Naive thymus-derived CD4-positive, alpha-beta T cell (primary cell): ENCODE measurements at regions not wholly inside any gene's neighbourhood (a gene's known extent, or its start where the extent isn't known, plus 50 kb on each side); places are given as distances from the start of the nearest gene placed in this dataset.
A peak's percentile ranks its signal among the peaks of the same experiment; 100 is the strongest.

ENCODE experiments used
- ATAC-seq: fragments of 150-1000 bp; cut with Tn5 transposase; 2 replicates; pipeline ENCODE4 v1.10.0; 2021; ENCODE audit warnings: mild to moderate bottlenecking, moderate library complexity
- CTCF ChIA-PET: fragments of 350-600 bp; sonication (Branson Sonifier 250); formaldehyde crosslinking; loops from one replicate; lab custom pipeline; 2021; ENCODE audit warnings: antibody characterized with exemption; lab: Charles Lee
- POLR2A ChIA-PET: fragments of 350-600 bp; sonication (Branson Sonifier 250); formaldehyde crosslinking; loops from one replicate; lab custom pipeline; 2021; ENCODE audit warnings: antibody characterized with exemption, inconsistent platforms; lab: Charles Lee
- DNase-seq, 9 donors: peaks; one replicate each; pipeline versions ENCODE4 v3.0.0 to v3.0.0-alpha.2; 2020 to 2022; ENCODE audit warnings: mixed read lengths in 1 of 9
- H3K27ac ChIP-seq: one replicate; pipeline ENCODE4 v1.7.0; 2013; ENCODE audit warnings: mild to moderate bottlenecking, low read depth, low read length, moderate library complexity
- H3K27me3 ChIP-seq, 2 donors: one replicate each; pipeline ENCODE4 v1.7.0; 2013; ENCODE audit warnings: low read length in 2 of 2, mild to moderate bottlenecking in 2 of 2, moderate library complexity in 2 of 2; ENCODE audit not compliant: control insufficient read depth in 2 of 2, insufficient read depth in 2 of 2
- H3K36me3 ChIP-seq, 3 experiments: 1 replicate in 2 of 3; 2 replicates in 1 of 3; pipeline ENCODE4 v1.7.0; 2013; ENCODE audit warnings: low read length in 3 of 3, mild to moderate bottlenecking in 3 of 3, moderate library complexity in 1 of 3; ENCODE audit not compliant: insufficient read depth in 3 of 3, control insufficient read depth in 2 of 3
- H3K4me1 ChIP-seq, 2 donors: one replicate each; pipeline ENCODE4 v1.7.0; 2013; ENCODE audit warnings: low read length in 2 of 2, mild to moderate bottlenecking in 2 of 2, moderate library complexity in 1 of 2; ENCODE audit not compliant: control insufficient read depth in 2 of 2, insufficient read depth in 2 of 2
- H3K4me3 ChIP-seq: 2 replicates; pipeline ENCODE4 v1.7.0; 2013; ENCODE audit warnings: mild to moderate bottlenecking, low read length
- H3K9me3 ChIP-seq, 3 experiments: 1 replicate in 2 of 3; 2 replicates in 1 of 3; pipeline ENCODE4 v1.7.0; 2013; ENCODE audit warnings: low read length in 3 of 3; ENCODE audit not compliant: control insufficient read depth in 2 of 3
- H3K27ac Mint-ChIP-seq, 9 donors: one replicate each; pipeline ENCODE4 v1.8.0; 2020 to 2022; ENCODE audit warnings: mixed read lengths in 9 of 9, mild to moderate bottlenecking in 8 of 9, moderate library complexity in 5 of 9, inconsistent platforms in 2 of 9
- H3K27me3 Mint-ChIP-seq, 5 donors: one replicate each; pipeline ENCODE4 v1.8.0; 2021 to 2022; ENCODE audit warnings: mixed read lengths in 5 of 5, mild to moderate bottlenecking in 1 of 5
- H3K36me3 Mint-ChIP-seq, 5 donors: one replicate each; pipeline ENCODE4 v1.8.0; 2020 to 2022; ENCODE audit warnings: mixed read lengths in 5 of 5, mild to moderate bottlenecking in 3 of 5, inconsistent platforms in 1 of 5
- H3K4me1 Mint-ChIP-seq, 7 donors: one replicate each; pipeline ENCODE4 v1.8.0; 2020 to 2022; ENCODE audit warnings: mixed read lengths in 7 of 7, mild to moderate bottlenecking in 3 of 7, inconsistent platforms in 1 of 7
- H3K4me3 Mint-ChIP-seq, 10 donors: one replicate each; pipeline ENCODE4 v1.8.0; 2020 to 2022; ENCODE audit warnings: mild to moderate bottlenecking in 10 of 10, mixed read lengths in 10 of 10, moderate library complexity in 6 of 10, inconsistent platforms in 2 of 10
- H3K9me3 Mint-ChIP-seq, 11 donors: one replicate each; pipeline ENCODE4 v1.8.0; 2020 to 2022; ENCODE audit warnings: mixed read lengths in 11 of 11, mild to moderate bottlenecking in 4 of 11, inconsistent platforms in 1 of 11, moderate library complexity in 1 of 11
- intact Hi-C, 2 donors: fragments of 100-400 bp; cut with micrococcal nuclease; formaldehyde crosslinking; loops; one replicate each; pipeline ENCODE4 v1.15.1; 2023

DNA sequence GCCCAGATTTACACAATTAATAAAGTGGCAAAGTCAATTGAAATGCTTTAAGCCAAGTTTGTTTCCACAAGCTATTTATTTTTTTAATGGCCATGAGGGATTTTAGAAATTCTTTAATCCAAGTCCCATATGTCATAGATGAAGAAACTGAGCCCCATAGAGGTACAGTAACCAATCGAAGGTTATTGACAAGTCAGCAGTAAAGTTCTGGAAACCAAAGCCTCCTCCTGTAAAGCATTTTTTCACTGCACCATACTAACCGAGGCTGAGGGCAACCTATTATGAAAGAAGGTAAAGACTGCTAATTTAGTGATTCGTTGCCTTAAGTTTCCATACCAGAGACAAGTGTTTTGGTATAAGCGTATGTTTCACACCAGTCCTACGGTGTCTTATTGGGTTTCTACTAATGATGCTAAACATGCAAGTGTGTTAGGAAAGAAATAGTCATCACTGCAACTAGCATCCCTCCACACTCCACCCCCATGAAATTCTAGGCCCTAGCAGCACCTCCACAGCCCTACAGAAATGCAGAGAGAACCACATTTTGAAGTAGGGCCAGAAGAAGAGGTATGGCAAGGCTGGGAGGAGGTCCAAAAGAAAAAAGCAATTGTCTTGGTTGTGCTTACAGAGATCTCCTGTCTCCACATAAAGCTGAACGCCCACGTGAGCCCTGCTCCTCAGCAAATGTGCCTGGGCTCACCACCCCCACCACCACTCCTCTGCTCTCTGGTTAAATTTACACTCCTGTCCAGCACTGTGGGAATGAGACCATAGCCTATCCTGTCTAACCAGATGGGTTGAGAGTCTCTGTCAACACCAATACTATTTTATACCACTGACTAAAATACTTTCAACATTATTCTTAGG lies 271.1 kb upstream of the G2E3 start:
- no peak overlapping the region for H3K27ac ChIP-seq
- no peak for DNase-seq
- Mint-ChIP-seq H3K36me3 (no peaks in the 10 kb centered on the region), H3K27me3 (peaks cover 0 to 5% (median 0%) of the 10 kb centered on the region in 5 donors), H3K27ac (no peak overlapping the region), H3K4me3 (no peak overlapping the region), H3K9me3 (no peaks in the 10 kb centered on the region), H3K4me1 (no peaks in the 10 kb centered on the region)
- CTCF ChIA-PET, result no interaction called here
- H3K4me3 ChIP-seq, result no peak overlapping the region
- POLR2A ChIA-PET, result no interaction called here
- no peaks in the 10 kb centered on the region for H3K9me3 ChIP-seq
- ATAC-seq, result no peak
- H3K4me1 ChIP-seq, result no peaks in the 10 kb centered on the region
- no peaks in the 10 kb centered on the region for H3K36me3 ChIP-seq
- no peaks in the 10 kb centered on the region for H3K27me3 ChIP-seq
- intact Hi-C loops, result no loop called here

DNA sequence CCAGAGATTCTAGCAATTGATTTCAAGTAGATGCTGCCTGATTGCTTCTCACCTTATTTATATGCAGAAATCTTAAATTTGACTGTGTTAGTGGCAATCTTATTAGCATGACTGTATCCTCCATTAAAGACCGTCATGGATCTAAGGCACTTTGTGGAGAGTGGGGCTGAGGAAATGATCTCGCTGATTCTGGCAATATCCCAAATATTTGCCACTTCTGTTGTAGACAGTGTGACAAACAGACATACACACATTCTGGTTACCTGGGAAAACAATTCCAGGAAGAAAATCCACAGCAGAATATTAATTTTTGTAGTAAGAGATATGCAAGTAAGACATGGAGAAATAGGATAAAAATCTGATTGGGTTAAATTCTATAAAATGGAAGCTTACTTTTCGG lies 269.0 kb upstream of the G2E3 start:
- intact Hi-C loops, result no loop called here
- peaks cover 0 to 15% (median 7%) of the 10 kb centered on the region in 5 donors for H3K27me3 Mint-ChIP-seq

DNA sequence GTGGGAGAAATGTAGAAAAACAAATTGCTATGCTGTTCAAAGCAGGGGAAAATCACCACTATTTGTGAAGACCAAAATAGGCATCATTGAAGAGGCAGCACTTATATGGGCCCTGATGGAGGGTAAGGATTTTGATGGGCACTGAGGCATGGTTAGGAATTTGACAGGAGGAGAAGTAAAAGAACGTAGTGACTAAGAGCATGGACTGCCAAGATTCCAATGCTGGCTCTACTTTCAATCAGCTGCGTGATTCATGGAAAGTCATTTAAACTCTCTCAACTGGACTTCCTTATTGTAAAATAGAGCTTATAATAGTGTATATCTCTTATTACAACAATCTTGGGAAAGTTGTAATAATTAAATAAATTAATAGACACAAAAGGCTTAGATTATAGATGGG lies 267.7 kb upstream of the G2E3 start:
- CTCF ChIA-PET, result no interaction called here
- H3K9me3 ChIP-seq, result no peaks in the 10 kb centered on the region
- Mint-ChIP-seq H3K4me3 (no peak overlapping the region), H3K27ac (no peak overlapping the region), H3K27me3 (peaks cover 0 to 22% (median 12%) of the 10 kb centered on the region in 5 donors), H3K4me1 (no peaks in the 10 kb centered on the region), H3K9me3 (no peaks in the 10 kb centered on the region), H3K36me3 (no peaks in the 10 kb centered on the region)
- H3K27ac ChIP-seq, result no peak overlapping the region
- DNase-seq, result no peak
- H3K4me3 ChIP-seq, result no peak overlapping the region
- H3K27me3 ChIP-seq, result no peaks in the 10 kb centered on the region
- no peaks in the 10 kb centered on the region for H3K4me1 ChIP-seq
- POLR2A ChIA-PET, result no interaction called here
- H3K36me3 ChIP-seq, result no peaks in the 10 kb centered on the region
- intact Hi-C loops, result no loop called here
- ATAC-seq, result no peak

More for the DNA sequence above, 269.0 kb upstream of the G2E3 start:
- no peak overlapping the region for H3K27ac ChIP-seq
- H3K27me3 ChIP-seq, result no peaks in the 10 kb centered on the region
- no peaks in the 10 kb centered on the region for H3K36me3 ChIP-seq
- no peak overlapping the region for H3K4me3 Mint-ChIP-seq
- H3K4me1 Mint-ChIP-seq, result no peaks in the 10 kb centered on the region
- no peak overlapping the region for H3K4me3 ChIP-seq
- no peak overlapping the region for H3K27ac Mint-ChIP-seq
- H3K4me1 ChIP-seq, result no peaks in the 10 kb centered on the region
- ChIA-PET CTCF (no interaction called here), POLR2A (no interaction called here)
- no peaks in the 10 kb centered on the region for H3K9me3 Mint-ChIP-seq
- ATAC-seq, result no peak
- DNase-seq, result no peak
- no peaks in the 10 kb centered on the region for H3K9me3 ChIP-seq
- H3K36me3 Mint-ChIP-seq, result no peaks in the 10 kb centered on the region

DNA sequence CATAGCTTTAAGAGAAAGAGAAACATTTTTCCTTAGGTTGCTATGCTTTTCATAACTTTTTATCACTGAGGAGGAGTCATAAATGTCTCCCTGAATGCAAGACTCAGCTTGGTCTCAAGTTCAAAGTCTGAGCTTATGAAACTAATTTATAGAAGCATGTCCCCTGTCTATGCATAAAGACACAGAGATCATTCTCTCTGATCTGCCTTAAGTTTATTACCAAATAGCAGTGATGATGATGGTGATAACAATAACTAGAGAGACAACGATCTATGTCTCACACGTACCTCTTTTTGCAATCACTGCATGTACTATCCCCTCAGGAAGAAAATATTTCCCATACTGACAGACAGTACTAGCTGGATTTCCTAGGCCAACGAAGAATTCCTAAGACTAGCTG lies 266.4 kb upstream of the G2E3 start:
- H3K9me3 Mint-ChIP-seq, result peaks cover 0 to 4% (median 0%) of the 10 kb centered on the region in 11 donors
- ATAC-seq, result no peak
- no peak for DNase-seq
- H3K9me3 ChIP-seq, result no peaks in the 10 kb centered on the region
- peaks cover 0 to 26% (median 16%) of the 10 kb centered on the region in 5 donors for H3K27me3 Mint-ChIP-seq
- H3K36me3 Mint-ChIP-seq, result no peaks in the 10 kb centered on the region
- CTCF ChIA-PET, result interaction anchor here (0.6 kb wide), 2 partner anchors 23 to 86 kb away, joined by 3 read pairs; no protein-coding TSS in a partner anchor
- H3K4me3 ChIP-seq, result no peak overlapping the region
- no peaks in the 10 kb centered on the region for H3K36me3 ChIP-seq
- H3K4me1 Mint-ChIP-seq, result peaks cover 0 to 5% (median 3%) of the 10 kb centered on the region in 7 donors
- H3K27me3 ChIP-seq, result no peaks in the 10 kb centered on the region
- no peak overlapping the region for H3K27ac ChIP-seq
- no peak overlapping the region for H3K4me3 Mint-ChIP-seq
- no peak overlapping the region for H3K27ac Mint-ChIP-seq
- no peaks in the 10 kb centered on the region for H3K4me1 ChIP-seq
- POLR2A ChIA-PET, result no interaction called here
- intact Hi-C loops, result no loop called here

DNA sequence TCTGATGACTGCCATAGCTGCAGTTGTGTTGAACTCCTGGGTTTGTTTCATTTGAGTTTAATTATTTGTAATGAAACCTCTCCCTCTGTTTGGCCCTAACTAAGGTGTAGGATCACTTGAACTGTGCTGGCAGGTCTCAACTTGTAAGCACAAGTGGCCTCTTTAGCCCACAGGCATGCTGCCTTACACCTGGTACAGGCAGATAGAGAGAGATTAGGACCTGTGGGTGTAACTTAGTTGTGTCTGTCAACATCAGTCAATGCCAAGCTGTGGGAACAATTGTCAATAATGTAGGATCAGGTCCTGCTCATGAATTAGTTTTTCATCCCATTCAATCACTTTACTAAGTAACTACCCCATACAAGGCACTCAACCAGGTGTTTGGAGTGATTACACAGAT lies 263.0 kb upstream of the G2E3 start:
- Mint-ChIP-seq H3K27me3 (peaks cover 0 to 26% (median 16%) of the 10 kb centered on the region in 5 donors), H3K4me3 (no peak overlapping the region), H3K27ac (no peak overlapping the region), H3K36me3 (no peaks in the 10 kb centered on the region), H3K9me3 (peaks cover 0 to 5% (median 0%) of the 10 kb centered on the region in 11 donors), H3K4me1 (peaks cover 0 to 9% (median 3%) of the 10 kb centered on the region in 7 donors)
- no peaks in the 10 kb centered on the region for H3K4me1 ChIP-seq
- H3K27me3 ChIP-seq, result no peaks in the 10 kb centered on the region
- no peak overlapping the region for H3K27ac ChIP-seq
- ATAC-seq (no peak), DNase-seq (no peak)
- CTCF ChIA-PET, result no interaction called here
- intact Hi-C loops, result no loop called here
- H3K9me3 ChIP-seq, result no peaks in the 10 kb centered on the region
- no peak overlapping the region for H3K4me3 ChIP-seq
- POLR2A ChIA-PET, result no interaction called here
- no peaks in the 10 kb centered on the region for H3K36me3 ChIP-seq

DNA sequence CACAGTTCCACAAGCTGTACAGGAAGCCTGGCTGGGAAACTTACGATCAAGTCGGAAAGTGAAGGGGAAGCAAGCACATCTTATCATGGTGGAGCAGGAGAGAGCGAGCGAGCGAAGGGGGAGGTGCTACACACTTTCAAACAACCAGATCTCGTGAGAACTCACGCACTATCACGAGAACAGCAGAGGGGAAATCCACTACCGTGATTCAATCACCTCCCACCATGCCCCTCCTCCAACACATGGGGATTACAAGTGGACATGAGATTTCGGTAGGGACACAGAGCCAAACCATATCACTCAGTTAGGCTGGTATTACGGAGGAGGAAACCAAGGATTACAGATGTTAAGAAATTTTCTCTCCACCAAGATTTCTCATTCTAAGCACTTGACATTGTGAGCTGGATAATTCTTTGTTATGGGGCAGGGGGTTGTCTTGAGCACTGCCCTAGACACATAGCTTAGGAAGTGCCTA lies 262.0 kb upstream of the G2E3 start:
- Histone ChIP-seq H3K27ac (no peak overlapping the region), H3K9me3 (no peaks in the 10 kb centered on the region), H3K27me3 (no peaks in the 10 kb centered on the region), H3K36me3 (no peaks in the 10 kb centered on the region), H3K4me1 (no peaks in the 10 kb centered on the region), H3K4me3 (no peak overlapping the region)
- H3K27ac Mint-ChIP-seq, result no peak overlapping the region
- DNase-seq (no peak), ATAC-seq (no peak)
- H3K4me3 Mint-ChIP-seq, result peak overlapping the region in 2 of 10 donors; percentile 16 to 19
- peaks cover 0 to 23% (median 16%) of the 10 kb centered on the region in 5 donors for H3K27me3 Mint-ChIP-seq
- no peaks in the 10 kb centered on the region for H3K36me3 Mint-ChIP-seq
- ChIA-PET CTCF (no interaction called here), POLR2A (no interaction called here)
- H3K9me3 Mint-ChIP-seq, result peaks cover 0 to 5% (median 0%) of the 10 kb centered on the region in 11 donors
- intact Hi-C loops, result no loop called here
- peaks cover 0 to 9% (median 3%) of the 10 kb centered on the region in 7 donors for H3K4me1 Mint-ChIP-seq
